Astrocyte (in vitro differentiated cells and primary cell): ENCODE measurements at regions not wholly inside any gene's neighbourhood (a gene's known extent, or its start where the extent isn't known, plus 50 kb on each side); places are given as distances from the start of the nearest gene placed in this dataset.

Experiments used
- CTCF ChIP-seq: IDR thresholded peaks from 2 replicates; pipeline ENCODE4 v1.5.1; 2011; ENCODE audit warnings: low read depth, mild to moderate bottlenecking, inconsistent platforms, low read length, moderate library complexity; ENCODE audit not compliant: insufficient read depth
- EZH2 ChIP-seq: IDR thresholded peaks from 2 replicates; pipeline ENCODE4 v1.6.1; 2012; ENCODE audit warnings: mild to moderate bottlenecking, low read length, inconsistent platforms; ENCODE audit not compliant: insufficient read depth

GRCh38 chr7:54252256-54253035, 289.7 kb upstream of the VSTM2A start:
- no peak for TF ChIP-seq EZH2
- TF ChIP-seq CTCF: no peak
